GM12878 (cell line): ENCODE measurements at regions not wholly inside any gene's neighbourhood (a gene's known extent, or its start where the extent isn't known, plus 50 kb on each side); places are given as distances from the start of the nearest gene placed in this dataset.

ENCODE experiments used
- ATAC-seq: fragments of 200-7000 bp; cut with Tn5 transposase; 3 replicates; pipeline ENCODE4 v1.9.1; 2020; ENCODE audit warnings: mild to moderate bottlenecking, moderate library complexity
- BruUV-seq: library from RNA; stranded (reverse); fragments of 400-500 nt; replicated peaks from 2 replicates; lab custom pipeline; 2021; lab: Mats Ljungman, UMichigan
- CTCF ChIA-PET: fragments of 300-600 bp; sonication (Branson Sonifier 250); formaldehyde crosslinking; extraction: SDS; loops from one replicate; lab custom pipeline; 2021; ENCODE audit warnings: inconsistent platforms; lab: Yijun Ruan, JAX
- POLR2A ChIA-PET: fragments of 350-600 bp; formaldehyde crosslinking; extraction: SDS; loops from one replicate; lab custom pipeline; 2021; ENCODE audit warnings: inconsistent platforms; lab: Charles Lee
- RAD21 ChIA-PET: fragments of 300-600 bp; sonication (Branson Sonifier 250); formaldehyde crosslinking; loops from one replicate; lab custom pipeline; 2023; ENCODE audit warnings: antibody characterized with exemption; ENCODE audit not compliant: unreplicated experiment; lab: Charles Lee
- SMC1A ChIA-PET: fragments of 300-600 bp; sonication (Branson Sonifier 250); formaldehyde crosslinking; loops from one replicate; lab custom pipeline; 2023; ENCODE audit not compliant: unreplicated experiment, uncharacterized antibody; lab: Charles Lee
- DNase-seq: peaks from one replicate; pipeline ENCODE4 v3.0.0-alpha.2; 2011; ENCODE audit warnings: low read depth, low spot score
- FAIRE-seq: peaks from 3 replicates; lab custom pipeline; 2011; peaks lifted over from hg19 to GRCh38; lab: Jason Lieb, UNC
- H2AFZ ChIP-seq: 2 replicates; pipeline ENCODE4 v1.6.0; 2011; ENCODE audit warnings: low read depth, low read length, control low read depth; ENCODE audit not compliant: control insufficient read depth
- H3K27ac ChIP-seq: 2 replicates; pipeline ENCODE4 v1.5.1; 2011; ENCODE audit warnings: control low read depth; ENCODE audit not compliant: control insufficient read depth, insufficient read depth
- H3K27me3 ChIP-seq, 2 experiments: replicated peaks in 1 of 2; 2 replicates each; pipeline versions ENCODE4 v1.6.0 to v1.6.1; 2011; ENCODE audit warnings: low read length in 1 of 2; ENCODE audit not compliant: control insufficient read depth in 2 of 2, insufficient read depth in 2 of 2
- H3K36me3 ChIP-seq, 2 experiments: 2 replicates each; pipeline ENCODE4 v1.5.1; 2011; ENCODE audit warnings: low read length in 1 of 2; ENCODE audit not compliant: control insufficient read depth in 2 of 2, insufficient read depth in 2 of 2
- H3K4me1 ChIP-seq: 2 replicates; pipeline ENCODE4 v1.6.1; 2011; ENCODE audit warnings: mild to moderate bottlenecking, low read length, moderate library complexity, mixed read lengths; ENCODE audit not compliant: control insufficient read depth, insufficient read depth
- H3K4me2 ChIP-seq: 2 replicates; pipeline ENCODE4 v1.6.0; 2011; ENCODE audit warnings: control low read depth; ENCODE audit not compliant: control insufficient read depth, insufficient read depth
- H3K4me3 ChIP-seq: fragments of 200-600 bp; sonication (generic); 2 replicates; pipeline ENCODE4 v1.5.1; 2016
- H3K79me2 ChIP-seq: 2 replicates; pipeline ENCODE4 v1.6.0; 2011; ENCODE audit warnings: low read length; ENCODE audit not compliant: control insufficient read depth, insufficient read depth
- H3K9ac ChIP-seq: 2 replicates; pipeline ENCODE4 v1.8.0; 2011; ENCODE audit warnings: low read length, control low read depth, mixed read lengths; ENCODE audit not compliant: control insufficient read depth, insufficient read depth
- H3K9me3 ChIP-seq: replicated peaks from 3 replicates; pipeline ENCODE4 v1.5.1; 2011; ENCODE audit warnings: mild to moderate bottlenecking, low read length; ENCODE audit not compliant: control insufficient read depth, insufficient read depth
- H4K20me1 ChIP-seq: 2 replicates; pipeline ENCODE4 v1.6.0; 2011; ENCODE audit not compliant: control insufficient read depth, insufficient read depth
- ATF2 ChIP-seq: IDR thresholded peaks from 2 replicates; pipeline ENCODE4 v1.6.1; 2012; ENCODE audit warnings: low read length, inconsistent platforms
- ATF7 ChIP-seq: fragments of 450-650 bp; IDR thresholded peaks from 2 replicates; pipeline ENCODE4 v1.6.1; 2016; ENCODE audit warnings: low read depth, mild to moderate bottlenecking
- BACH1 ChIP-seq: fragments of 450-650 bp; IDR thresholded peaks from 2 replicates; pipeline ENCODE4 v1.6.1; 2017; ENCODE audit warnings: mild to moderate bottlenecking, borderline replicate concordance
- BRCA1 ChIP-seq: IDR thresholded peaks from 2 replicates; pipeline ENCODE4 v1.6.1; 2011; ENCODE audit warnings: low read depth, low read length, improper control_type of control experiment
- CBX5 ChIP-seq: sonication (generic); IDR thresholded peaks from 2 replicates; pipeline ENCODE4 v1.6.1; 2016; ENCODE audit warnings: low read depth, moderate library complexity, mild to moderate bottlenecking, inconsistent platforms
- CUX1 ChIP-seq: IDR thresholded peaks from 2 replicates; pipeline ENCODE4 v1.6.1; 2012; ENCODE audit warnings: improper control_type of control experiment, low read depth, low read length; ENCODE audit not compliant: insufficient replicate concordance
- FOXK2 ChIP-seq: fragments of 450-650 bp; IDR thresholded peaks from 2 replicates; pipeline ENCODE4 v1.6.1; 2017; ENCODE audit warnings: mild to moderate bottlenecking, moderate library complexity
- KAT2A ChIP-seq: conservative IDR thresholded peaks from 2 replicates; pipeline ENCODE4 v1.6.1; 2011; ENCODE audit warnings: low read depth, low read length; ENCODE audit not compliant: control insufficient read depth
- KLF5 ChIP-seq: fragments of 450-650 bp; IDR thresholded peaks from 2 replicates; pipeline ENCODE4 v1.6.1; 2014; ENCODE audit warnings: mild to moderate bottlenecking; ENCODE audit not compliant: partially characterized antibody
- STAT3 ChIP-seq: IDR thresholded peaks from 2 replicates; pipeline ENCODE4 v1.6.1; 2011; ENCODE audit warnings: low read depth, low read length, improper control_type of control experiment
- USF1 ChIP-seq: IDR thresholded peaks from 2 replicates; pipeline ENCODE4 v1.6.1; 2011; ENCODE audit warnings: borderline replicate concordance, low read depth, mild to moderate bottlenecking, moderate library complexity, mixed read lengths, low read length; ENCODE audit not compliant: insufficient read depth; ENCODE audit errors: extremely low read length
- ZNF217 ChIP-seq: fragments of 450-650 bp; IDR thresholded peaks from 2 replicates; pipeline ENCODE4 v1.6.1; 2017; ENCODE audit warnings: antibody characterized with exemption, mild to moderate bottlenecking
- ZNF592 ChIP-seq: fragments of 450-650 bp; IDR thresholded peaks from 2 replicates; pipeline ENCODE4 v1.6.1; 2017; ENCODE audit warnings: mild to moderate bottlenecking, moderate library complexity
- WGBS: methylation state at CpG from one replicate; pipeline ENCODE4 v1.1.6; 2016; ENCODE audit warnings: low lambda C conversion rate; ENCODE audit not compliant: insufficient replicate concordance, insufficient coverage; ENCODE audit errors: missing lambda C conversion rate; 5-methylcytosine and 5-hydroxymethylcytosine counted together
- in situ Hi-C: fragments of 300-500 bp; cut with MboI; formaldehyde crosslinking; loops from 9 replicates; pipeline ENCODE4 v1.14.3; 2018; ENCODE audit warnings: mixed read lengths
- intact Hi-C: fragments of 100-400 bp; cut with micrococcal nuclease; formaldehyde crosslinking; loops from one replicate; pipeline ENCODE4 v1.14.2; 2022; ENCODE audit not compliant: unreplicated experiment

- TF ChIP-seq CBX5 (no peak), FOXK2 (no peak), ATF2 (no peak), BRCA1 (no peak), KLF5 (no peak)
Measured at GRCh38 chr17:13837417-13837816, 231.9 kb upstream of the COX10 start (continued).

GRCh38 chr17:13840254-13840653, 229.1 kb upstream of the COX10 start:
- WGBS, result 0% methylated on average over 1 of the region's 1 CpG
- ChIA-PET CTCF (no interaction called here), POLR2A (no interaction called here), RAD21 (no interaction called here), SMC1A (no interaction called here)
- no peak for DNase-seq
- Histone ChIP-seq H4K20me1 (no peaks in the 10 kb centered on the region), H2AFZ (no peak overlapping the region), H3K27ac (no peak overlapping the region), H3K4me3 (no peak overlapping the region), H3K4me2 (no peak overlapping the region), H3K36me3 (no peaks in the 10 kb centered on the region), H3K9me3 (no peaks in the 10 kb centered on the region), H3K4me1 (no peaks in the 10 kb centered on the region), H3K79me2 (no peaks in the 10 kb centered on the region), H3K27me3 (no peaks in the 10 kb centered on the region), H3K9ac (no peak overlapping the region)
- FAIRE-seq, result no peak
- ATAC-seq, result no peak
- intact Hi-C loops, result no loop called here
- BruUV-seq, result no TSS peak
- in situ Hi-C loops, result no loop called here
- TF ChIP-seq ZNF217 (no peak), USF1 (no peak), CUX1 (no peak), KAT2A (no peak), BACH1 (no peak), ATF7 (no peak), ZNF592 (no peak), STAT3 (no peak)
